Caki2 (cell line): ENCODE measurements at regions not wholly inside any gene's neighbourhood (a gene's known extent, or its start where the extent isn't known, plus 50 kb on each side); places are given as distances from the start of the nearest gene placed in this dataset.
"Not testable (repeated sequence)": the region's sequence is repeated elsewhere in the genome, so short reads cannot be mapped to it uniquely, and the experiment has no call there.

Experiments
- DNase-seq: peaks from one replicate; pipeline ENCODE4 v3.0.0-alpha.2; 2015; ENCODE audit warnings: low read depth
- in situ Hi-C: cut with HindIII; loops from 2 replicates; pipeline ENCODE4 v1.10.0; 2016; ENCODE audit warnings: low sequenced_read_pairs, low pct_unique_long_range_greater_than_20kb, mixed read lengths

DNA sequence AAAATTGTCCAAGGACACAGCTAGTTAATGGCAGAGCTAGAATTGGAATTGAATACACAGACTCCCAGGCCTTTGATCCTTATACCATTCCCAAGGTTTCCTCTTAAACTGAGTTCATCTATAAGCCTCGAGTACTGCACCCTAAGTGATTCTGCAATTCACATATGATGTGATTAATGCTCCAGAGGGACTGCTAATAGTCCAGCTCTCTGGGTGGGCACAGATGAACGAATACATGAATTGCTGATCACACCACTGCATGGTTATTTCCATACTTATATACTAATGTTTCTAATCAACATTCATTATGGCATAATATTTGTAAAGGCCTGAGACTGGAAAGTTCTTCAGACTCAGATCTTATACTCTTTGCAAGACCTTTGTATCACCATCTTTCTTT is 101.8 kb downstream of the NUFIP1 start:
- in situ Hi-C loops = no loop called here
- DNase-seq = no peak

DNA sequence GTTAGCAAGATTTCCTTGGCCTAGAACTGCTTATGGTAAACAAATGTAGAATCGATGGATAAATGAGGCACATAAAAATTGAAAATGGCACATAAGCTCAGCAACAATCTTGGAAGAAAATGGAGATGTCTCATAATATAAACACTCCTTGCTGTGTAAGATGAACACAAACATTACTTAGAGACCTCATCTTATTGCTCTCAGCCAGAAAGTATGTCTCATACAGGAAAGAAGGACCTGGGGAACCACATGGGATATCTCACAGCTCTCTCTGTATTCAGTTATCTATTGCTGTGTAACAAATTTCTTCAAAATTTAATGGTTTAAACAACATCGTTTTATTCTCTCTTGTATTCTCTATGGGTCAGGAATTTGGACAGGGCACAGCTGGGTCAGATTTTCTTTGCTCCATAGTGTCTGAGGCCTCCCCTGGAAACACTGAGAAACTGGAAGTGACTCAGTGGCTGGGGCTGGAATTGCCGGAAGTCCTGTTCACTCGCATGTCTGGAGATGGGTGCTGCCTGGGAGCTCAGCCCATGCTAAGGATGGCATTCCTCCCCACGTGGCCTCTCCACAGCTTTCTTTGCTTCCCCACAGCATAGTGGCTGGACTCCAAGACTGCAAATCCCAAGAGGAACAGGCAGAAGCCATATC is 105.1 kb downstream of the NUFIP1 start:
- DNase-seq = no peak
- in situ Hi-C loops = no loop called here

DNA sequence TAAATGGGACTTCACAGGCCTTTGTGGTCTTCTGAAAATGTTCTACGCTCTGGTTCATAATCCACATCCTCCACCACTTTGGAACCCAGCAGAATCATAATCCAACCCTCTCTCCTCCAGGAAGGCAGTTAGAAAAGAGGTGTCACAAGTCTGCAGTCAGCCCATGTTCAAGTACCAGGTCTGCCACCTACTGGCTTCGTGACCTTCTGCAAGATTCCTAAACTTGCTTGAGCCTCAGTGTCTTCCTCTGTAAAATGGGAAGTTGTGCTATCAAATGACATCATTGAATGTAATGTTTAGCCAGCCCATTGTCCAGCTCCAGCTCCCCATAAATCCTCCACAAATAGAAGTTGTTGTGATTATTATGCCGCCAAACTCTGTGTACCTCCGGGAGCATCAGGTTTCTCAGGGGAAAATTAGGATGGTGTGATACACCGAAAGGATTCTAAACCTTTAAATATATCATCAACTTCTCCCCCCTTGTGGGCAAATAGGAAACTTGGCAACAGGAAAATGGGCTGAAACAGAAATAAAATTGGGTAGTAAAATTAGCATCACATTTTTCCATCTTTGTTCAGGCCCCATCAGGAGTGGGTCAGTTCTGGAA is 109.7 kb downstream of the NUFIP1 start:
- DNase-seq = peak; percentile 19
- in situ Hi-C loops = no loop called here

GRCh38 chr13:44876782-44877324 is 112.4 kb downstream of the NUFIP1 start:
- in situ Hi-C loops = no loop called here
- DNase-seq = no peak

- in situ Hi-C loops = no loop called here
- DNase-seq = no peak
These were observed 114.2 kb downstream of the NUFIP1 start for GRCh38 chr13:44874886-44875630.

DNA sequence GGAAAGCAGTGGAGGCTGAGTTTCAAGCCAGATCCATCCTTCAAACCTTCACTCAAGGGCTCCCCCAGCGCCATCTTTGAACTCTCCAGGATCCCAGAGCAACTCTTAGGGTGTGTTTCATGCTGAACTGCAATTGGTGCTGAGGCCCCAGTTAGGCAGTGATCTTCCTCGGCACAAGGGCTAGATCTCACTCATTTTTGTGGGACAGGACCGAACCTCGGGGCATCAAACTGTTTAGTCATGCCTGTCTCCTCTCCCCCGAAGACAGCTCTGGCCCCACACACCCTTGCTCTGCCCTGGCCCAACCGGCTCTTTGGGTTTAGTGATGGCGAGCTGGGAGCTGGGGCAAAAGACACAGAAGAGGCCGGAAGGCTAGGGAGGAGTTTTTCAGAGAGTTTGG is 115.1 kb downstream of the NUFIP1 start:
- in situ Hi-C loops = no loop called here
- DNase-seq = no peak

GRCh38 chr13:44873461-44873860 is 115.8 kb downstream of the NUFIP1 start:
- DNase-seq = no peak

GRCh38 chr13:44872751-44873150 is 116.5 kb downstream of the NUFIP1 start:
- no peak for DNase-seq
- in situ Hi-C loops = no loop called here

More at GRCh38 chr13:44873461-44873860, 115.8 kb downstream of the NUFIP1 start:
- in situ Hi-C loops = no loop called here

DNA sequence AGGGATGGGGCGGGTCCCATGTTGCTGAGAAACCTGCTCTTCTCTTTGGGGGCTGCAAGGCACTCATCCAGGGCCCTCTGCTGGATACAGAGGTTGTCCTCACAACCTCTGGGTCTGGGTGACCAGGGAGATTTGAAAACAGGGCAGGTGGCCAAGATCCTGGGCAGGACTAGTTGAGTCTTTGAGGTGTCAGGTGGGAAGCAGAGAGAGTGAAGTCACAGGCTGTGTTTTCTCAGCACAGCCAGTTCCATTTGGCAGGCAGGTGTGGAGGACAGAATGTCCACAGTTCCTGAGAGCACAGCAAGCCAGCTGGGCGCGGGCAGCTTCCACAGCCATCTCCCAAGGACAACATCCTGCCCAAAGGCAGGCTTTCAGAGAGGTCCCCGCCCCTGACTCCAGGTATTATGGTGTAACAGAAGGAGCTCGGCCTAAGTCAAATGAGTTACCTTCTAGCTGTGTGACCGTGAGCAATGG is 118.8 kb downstream of the NUFIP1 start:
- in situ Hi-C loops = no loop called here
- no peak for DNase-seq

DNA sequence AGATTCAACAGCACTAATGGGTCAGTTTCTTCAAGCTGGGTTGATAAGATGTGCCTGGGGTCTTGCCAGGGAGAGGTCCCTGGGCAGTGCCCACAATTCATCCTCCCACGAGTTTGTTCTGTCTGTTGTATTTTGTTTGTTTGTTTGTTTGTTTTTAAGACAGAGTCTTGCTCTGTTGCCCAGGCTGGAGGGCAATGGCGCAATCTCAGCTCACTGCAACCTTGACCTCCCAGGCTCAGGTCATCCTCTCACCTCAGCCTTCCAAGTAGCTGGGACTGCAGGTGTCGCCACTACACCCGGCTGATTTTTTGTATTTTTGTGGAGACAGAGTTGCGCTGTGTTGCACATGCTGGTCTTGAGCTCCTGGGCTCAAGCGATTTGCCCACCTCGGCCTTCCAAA is 120.1 kb downstream of the NUFIP1 start:
- no peak for DNase-seq
- in situ Hi-C loops = no loop called here

- in situ Hi-C loops = no loop called here
- DNase-seq = no peak
These were observed 120.9 kb downstream of the NUFIP1 start for GRCh38 chr13:44868397-44868796.

- in situ Hi-C loops = no loop called here
- no peak for DNase-seq
These were observed 121.4 kb downstream of the NUFIP1 start for GRCh38 chr13:44867825-44868224.

DNA sequence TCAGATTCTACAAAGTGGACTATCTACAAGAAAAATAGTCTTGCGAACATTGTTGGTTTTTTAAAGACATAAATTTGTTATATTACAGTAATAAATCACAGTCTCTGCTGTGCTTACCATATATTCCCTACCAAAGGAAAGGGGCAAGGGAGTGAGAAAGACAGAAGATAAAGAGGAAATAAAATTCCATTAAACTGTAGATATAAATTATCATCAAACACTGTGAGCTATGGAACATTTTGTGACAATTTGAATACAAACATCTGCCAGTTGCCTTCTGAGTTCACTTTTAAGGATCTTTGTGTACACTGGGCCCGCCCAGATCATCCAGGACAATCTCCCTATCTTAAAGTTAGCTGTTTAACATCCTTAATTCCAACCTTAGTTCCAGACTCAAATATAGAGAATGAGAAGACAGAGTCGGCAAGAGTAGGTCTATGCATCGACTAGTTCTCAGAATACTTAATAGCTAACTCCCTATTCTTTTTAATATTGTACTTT is 122.8 kb downstream of the NUFIP1 start:
- in situ Hi-C loops = no loop called here
- DNase-seq = no peak

GRCh38 chr13:44865722-44866410 is 123.4 kb downstream of the NUFIP1 start:
- in situ Hi-C loops = no loop called here
- no peak for DNase-seq

DNA sequence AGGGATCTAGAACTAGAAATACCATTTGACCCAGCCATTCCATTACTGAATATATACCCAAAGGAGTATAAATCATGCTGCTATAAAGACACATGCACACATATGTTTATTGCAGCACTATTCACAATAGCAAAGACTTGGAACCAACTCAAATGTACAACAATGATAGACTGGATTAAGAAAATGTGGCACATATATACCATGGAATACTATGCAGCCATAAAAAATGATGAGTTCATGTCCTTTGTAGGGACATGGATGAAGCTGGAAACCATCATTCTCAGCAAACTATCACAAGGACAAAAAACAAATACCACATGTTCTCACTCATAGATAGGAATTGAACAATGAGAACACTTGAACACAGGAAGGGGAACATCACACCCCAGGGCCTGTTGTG is 125.6 kb downstream of the NUFIP1 start:
- in situ Hi-C loops, DNase-seq: not testable (repeated sequence)

DNA sequence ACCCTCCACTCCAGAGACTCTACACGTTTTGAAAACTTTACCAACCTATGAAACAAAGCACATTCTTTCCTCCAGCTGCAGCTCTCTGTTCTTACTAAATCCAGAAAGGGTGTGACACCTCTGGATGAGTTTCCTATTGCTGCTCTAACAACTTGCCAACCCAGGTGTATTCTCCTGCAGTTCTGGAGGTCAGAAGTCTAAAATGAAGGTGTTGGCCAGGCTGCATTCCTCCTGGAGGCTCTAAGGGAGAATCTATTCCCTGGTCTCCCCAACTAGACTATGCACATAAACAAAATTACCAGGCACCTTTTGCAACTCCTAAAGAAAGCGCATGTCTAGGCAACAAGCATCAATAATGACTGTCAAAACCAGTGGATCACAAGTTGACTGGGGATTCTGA is 128.8 kb downstream of the NUFIP1 start:
- in situ Hi-C loops = no loop called here
- DNase-seq = no peak

GRCh38 chr13:44857736-44858135 is 131.5 kb downstream of the NUFIP1 start:
- no peak for DNase-seq
- in situ Hi-C loops = no loop called here

GRCh38 chr13:44857061-44857460 is 132.2 kb downstream of the NUFIP1 start:
- DNase-seq = no peak
- in situ Hi-C loops = no loop called here
